K562 (cell line): ENCODE measurements at regions not wholly inside any gene's neighbourhood (a gene's known extent, or its start where the extent isn't known, plus 50 kb on each side); places are given as distances from the start of the nearest gene placed in this dataset.

Source experiments
- NFE2 ChIP-seq: IDR thresholded peaks from 2 replicates; pipeline ENCODE4 v1.6.1; 2014; ENCODE audit warnings: antibody characterized with exemption, low read depth
- NFYB ChIP-seq: IDR thresholded peaks from 2 replicates; pipeline ENCODE4 v1.6.1; 2011; ENCODE audit warnings: mild to moderate bottlenecking, moderate library complexity; ENCODE audit not compliant: insufficient read length; ENCODE audit errors: extremely low read depth
- NRF1 ChIP-seq, 2 experiments: fragments of 450-650 bp; IDR thresholded peaks in 1 of 2; conservative IDR thresholded peaks in 1 of 2; 2 replicates each; pipeline ENCODE4 v1.6.1; 2014; ENCODE audit warnings: mild to moderate bottlenecking in 2 of 2
- YY1 ChIP-seq, 3 experiments: IDR thresholded peaks; 2 replicates each; pipeline ENCODE4 v1.6.1; 2011; ENCODE audit warnings: low read length in 2 of 3, mild to moderate bottlenecking in 2 of 3, moderate library complexity in 2 of 3, borderline replicate concordance in 1 of 3, control low read depth in 1 of 3, low read depth in 1 of 3; ENCODE audit not compliant: insufficient read depth in 3 of 3, insufficient replicate concordance in 2 of 3, control insufficient read depth in 1 of 3, insufficient read length in 1 of 3; ENCODE audit errors: extremely low read depth in 1 of 3
- ZNF124 ChIP-seq: sonication (generic); formaldehyde crosslinking; IDR thresholded peaks from 2 replicates; pipeline ENCODE4 v1.8.1; 2022; ENCODE audit warnings: missing genetic modification reagents
- TF ChIP-seq, protein P1 (sequence below): sonication (generic); formaldehyde crosslinking; IDR thresholded peaks from 2 replicates; pipeline ENCODE4 v1.8.1; 2023; ENCODE audit warnings: mild to moderate bottlenecking, missing genetic modification reagents
- TF ChIP-seq, protein P2 (sequence below): IDR thresholded peaks from 2 replicates; pipeline ENCODE4 v1.6.1; 2014; ENCODE audit warnings: antibody characterized with exemption

DNA sequence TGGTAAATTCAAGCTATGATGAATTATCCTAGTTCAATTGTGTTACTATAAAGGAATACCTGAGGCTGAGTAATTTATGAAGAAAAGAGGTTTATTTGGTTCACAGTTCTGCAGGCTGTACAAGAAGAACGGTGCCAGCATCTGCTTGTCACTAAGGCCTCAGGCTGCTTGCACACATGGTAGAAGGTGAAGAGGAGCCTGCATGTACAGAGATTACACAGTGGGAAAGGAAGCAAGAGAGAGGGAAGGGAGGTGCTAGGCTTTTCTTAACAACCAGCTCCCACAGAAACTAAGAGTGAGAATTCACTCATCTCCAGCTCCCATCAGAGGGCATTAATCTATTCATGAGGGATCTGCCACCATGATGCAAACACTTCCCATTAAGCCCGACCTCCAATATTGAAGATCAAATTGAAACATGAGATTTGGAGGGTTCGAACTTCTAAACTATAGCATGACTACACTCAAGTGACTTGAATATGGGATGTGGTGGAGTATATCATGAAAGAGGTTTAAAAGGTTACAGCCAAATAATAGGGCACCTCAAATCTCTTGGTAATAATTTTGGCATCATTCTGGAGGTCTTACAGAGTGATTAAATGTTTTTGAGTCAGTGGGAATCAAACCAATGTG, 58.4 kb upstream of the ETAA1 start:
- TF ChIP-seq NFYB (no peak), NFE2 (no peak), ZNF124 (CRISPR knock-in tag) (no peak), YY1 (IDR thresholded peaks at IDR 0.05; ENCODE audit: borderline replicate concordance in 1 of 3, control insufficient read depth in 1 of 3, extremely low read depth in 1 of 3, insufficient read depth in 3 of 3, insufficient read length in 1 of 3, insufficient replicate concordance in 2 of 3, low read depth in 1 of 3, low read length in 2 of 3) (no peak), NRF1 (conservative IDR thresholded peaks at IDR 0.05 in 1 of 2, IDR thresholded peaks at IDR 0.05 in 1 of 2) (no peak)
- TF ChIP-seq, protein P1, sequence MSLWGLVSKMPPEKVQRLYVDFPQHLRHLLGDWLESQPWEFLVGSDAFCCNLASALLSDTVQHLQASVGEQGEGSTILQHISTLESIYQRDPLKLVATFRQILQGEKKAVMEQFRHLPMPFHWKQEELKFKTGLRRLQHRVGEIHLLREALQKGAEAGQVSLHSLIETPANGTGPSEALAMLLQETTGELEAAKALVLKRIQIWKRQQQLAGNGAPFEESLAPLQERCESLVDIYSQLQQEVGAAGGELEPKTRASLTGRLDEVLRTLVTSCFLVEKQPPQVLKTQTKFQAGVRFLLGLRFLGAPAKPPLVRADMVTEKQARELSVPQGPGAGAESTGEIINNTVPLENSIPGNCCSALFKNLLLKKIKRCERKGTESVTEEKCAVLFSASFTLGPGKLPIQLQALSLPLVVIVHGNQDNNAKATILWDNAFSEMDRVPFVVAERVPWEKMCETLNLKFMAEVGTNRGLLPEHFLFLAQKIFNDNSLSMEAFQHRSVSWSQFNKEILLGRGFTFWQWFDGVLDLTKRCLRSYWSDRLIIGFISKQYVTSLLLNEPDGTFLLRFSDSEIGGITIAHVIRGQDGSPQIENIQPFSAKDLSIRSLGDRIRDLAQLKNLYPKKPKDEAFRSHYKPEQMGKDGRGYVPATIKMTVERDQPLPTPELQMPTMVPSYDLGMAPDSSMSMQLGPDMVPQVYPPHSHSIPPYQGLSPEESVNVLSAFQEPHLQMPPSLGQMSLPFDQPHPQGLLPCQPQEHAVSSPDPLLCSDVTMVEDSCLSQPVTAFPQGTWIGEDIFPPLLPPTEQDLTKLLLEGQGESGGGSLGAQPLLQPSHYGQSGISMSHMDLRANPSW (CRISPR knock-in tag): no peak
- TF ChIP-seq, protein P2, sequence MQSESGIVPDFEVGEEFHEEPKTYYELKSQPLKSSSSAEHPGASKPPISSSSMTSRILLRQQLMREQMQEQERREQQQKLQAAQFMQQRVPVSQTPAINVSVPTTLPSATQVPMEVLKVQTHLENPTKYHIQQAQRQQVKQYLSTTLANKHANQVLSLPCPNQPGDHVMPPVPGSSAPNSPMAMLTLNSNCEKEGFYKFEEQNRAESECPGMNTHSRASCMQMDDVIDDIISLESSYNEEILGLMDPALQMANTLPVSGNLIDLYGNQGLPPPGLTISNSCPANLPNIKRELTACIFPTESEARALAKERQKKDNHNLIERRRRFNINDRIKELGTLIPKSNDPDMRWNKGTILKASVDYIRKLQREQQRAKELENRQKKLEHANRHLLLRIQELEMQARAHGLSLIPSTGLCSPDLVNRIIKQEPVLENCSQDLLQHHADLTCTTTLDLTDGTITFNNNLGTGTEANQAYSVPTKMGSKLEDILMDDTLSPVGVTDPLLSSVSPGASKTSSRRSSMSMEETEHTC: no peak
